Activated CD4-positive, alpha-beta T cell treated with anti-CD3 and anti-CD28 coated beads, Interleukin-2, amount 50 U/mL, for 24 hours (primary cell): ENCODE measurements at regions not wholly inside any gene's neighbourhood (a gene's known extent, or its start where the extent isn't known, plus 50 kb on each side); places are given as distances from the start of the nearest gene placed in this dataset.
"Not testable (repeated sequence)": the region's sequence is repeated elsewhere in the genome, so short reads cannot be mapped to it uniquely, and the experiment has no call there.

ENCODE experiments used
- DNase-seq, 2 donors: peaks; one replicate each; pipeline ENCODE4 v3.0.0-alpha.2; 2020; ENCODE audit warnings: low read depth in 1 of 2, low spot score in 1 of 2

GRCh38 chr15:70602834-70603560 is 160.4 kb downstream of the UACA start:
- DNase-seq = no peak

DNA sequence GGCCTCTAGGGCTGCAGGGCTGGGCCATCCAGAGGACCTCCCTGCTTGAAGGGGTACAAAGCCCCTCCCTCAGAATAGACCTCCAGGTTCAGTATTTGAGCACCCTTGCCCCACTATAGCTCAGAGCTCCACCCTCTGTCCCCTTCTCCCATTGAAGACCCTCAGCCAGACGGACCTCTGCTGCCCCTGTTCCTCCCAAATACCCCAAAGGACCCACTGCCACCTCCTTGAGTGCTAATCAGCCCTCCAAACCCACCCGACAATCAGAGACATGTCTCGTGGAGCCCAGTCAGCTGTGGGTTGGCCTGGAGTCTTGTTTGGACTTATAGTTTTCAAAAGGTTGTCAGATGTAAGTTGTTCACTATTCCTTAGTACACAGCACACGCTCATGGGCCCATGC is 161.1 kb downstream of the UACA start:
- no peak for DNase-seq

- DNase-seq = no peak
These were observed 165.4 kb downstream of the UACA start for GRCh38 chr15:70597945-70598344.

DNA sequence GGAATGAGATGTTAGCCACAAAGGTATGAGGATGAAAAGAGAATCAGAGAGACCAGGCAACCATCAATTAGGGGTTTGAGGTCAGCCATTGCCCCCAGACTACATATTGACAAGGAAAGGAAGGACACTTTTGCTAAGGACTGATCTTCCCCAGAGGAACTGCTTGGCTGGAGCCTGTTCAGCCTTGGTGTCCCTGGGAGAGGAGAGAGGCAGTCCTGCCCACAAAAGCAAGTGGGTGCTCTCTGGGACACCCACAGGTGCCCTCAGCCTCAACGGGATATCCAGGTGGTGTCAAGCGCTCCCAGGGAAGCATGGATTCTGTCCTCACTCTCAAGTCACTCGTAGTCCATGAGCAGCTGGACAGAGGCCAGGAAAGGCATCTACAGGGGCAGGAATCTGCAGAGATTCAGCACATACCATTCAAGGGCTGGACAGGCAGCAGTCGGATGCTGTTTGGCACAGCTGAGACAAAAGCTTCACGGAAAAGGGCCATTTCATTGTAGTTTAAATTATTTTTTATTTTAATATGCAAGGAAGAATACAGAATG is 166.2 kb downstream of the UACA start:
- DNase-seq = no peak

- no peak for DNase-seq
These were observed 166.9 kb downstream of the UACA start for GRCh38 chr15:70596354-70597055.

DNA sequence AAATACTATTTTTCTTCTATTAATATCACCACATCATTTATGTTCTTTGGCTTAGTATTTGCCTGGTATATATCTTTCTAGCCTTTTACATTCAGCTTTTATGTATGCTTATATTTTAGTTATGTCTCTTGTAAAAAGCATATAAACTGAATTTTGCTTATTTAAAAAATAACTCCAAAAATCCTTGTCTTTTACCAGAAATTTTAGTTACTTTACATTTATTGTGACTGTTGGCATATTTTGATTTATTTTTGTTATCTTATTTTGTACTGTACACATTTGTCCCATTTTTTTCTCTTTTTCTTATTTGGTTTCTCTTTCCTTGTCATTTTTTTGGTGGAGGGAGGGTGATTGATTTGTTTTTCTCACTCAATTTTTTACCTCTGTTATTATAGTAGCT is 169.6 kb downstream of the UACA start:
- no peak for DNase-seq

DNA sequence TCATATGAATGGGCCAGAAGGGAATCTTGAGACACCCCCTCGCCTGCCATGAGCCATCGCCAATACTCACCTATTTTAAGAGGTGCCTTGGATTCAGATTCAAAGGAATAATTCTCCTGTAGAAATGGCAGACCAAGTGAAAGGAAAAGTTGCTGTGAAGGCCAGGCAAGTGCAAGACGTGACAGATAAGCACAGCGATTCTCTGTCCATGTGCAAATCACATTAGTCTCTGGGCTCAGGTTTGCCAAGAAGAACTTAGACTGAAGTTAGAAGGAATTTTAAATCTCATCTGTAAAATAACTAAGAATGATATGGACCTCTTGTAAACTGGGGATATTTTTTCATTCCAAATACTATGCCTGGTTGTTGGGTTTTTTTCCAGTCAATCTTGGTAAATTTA is 173.6 kb downstream of the UACA start:
- no peak for DNase-seq

GRCh38 chr15:70589221-70589620 is 174.1 kb downstream of the UACA start:
- DNase-seq = no peak

- DNase-seq = no peak
These were observed 174.7 kb downstream of the UACA start for GRCh38 chr15:70588613-70589012.

DNA sequence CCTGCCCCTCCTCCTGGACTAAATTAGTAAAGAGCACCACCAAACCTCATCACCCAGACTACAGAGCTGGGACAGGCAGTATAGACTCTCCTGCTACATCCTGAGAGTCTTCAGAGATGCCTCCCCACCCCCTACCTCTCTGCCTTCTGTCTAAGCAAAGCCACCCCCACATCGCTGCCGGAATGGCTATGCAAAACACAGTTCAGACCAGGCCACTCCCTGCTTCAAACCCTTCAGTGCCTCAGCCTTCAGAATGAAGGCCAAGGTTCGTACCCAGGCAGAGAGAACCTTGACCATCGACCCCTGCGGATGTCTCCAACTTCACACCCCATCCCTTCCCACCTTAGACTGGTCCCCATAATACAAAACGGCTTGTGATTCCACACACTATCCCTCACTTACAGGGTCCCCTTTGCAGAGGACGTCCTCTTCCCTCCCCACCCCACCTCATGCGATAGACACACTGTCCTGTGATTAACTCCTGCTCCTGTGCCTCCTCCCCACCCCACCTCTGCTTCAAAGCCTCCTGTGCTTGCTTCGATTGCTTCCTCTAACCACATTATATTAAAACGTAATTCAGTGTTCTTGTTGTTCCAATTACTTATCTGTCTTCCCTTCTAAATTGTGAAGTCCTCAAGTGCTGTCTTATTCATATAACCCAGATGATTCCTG is 175.3 kb downstream of the UACA start:
- DNase-seq = no peak

GRCh38 chr15:70587012-70587634 is 176.2 kb downstream of the UACA start:
- DNase-seq = not testable (repeated sequence)

DNA sequence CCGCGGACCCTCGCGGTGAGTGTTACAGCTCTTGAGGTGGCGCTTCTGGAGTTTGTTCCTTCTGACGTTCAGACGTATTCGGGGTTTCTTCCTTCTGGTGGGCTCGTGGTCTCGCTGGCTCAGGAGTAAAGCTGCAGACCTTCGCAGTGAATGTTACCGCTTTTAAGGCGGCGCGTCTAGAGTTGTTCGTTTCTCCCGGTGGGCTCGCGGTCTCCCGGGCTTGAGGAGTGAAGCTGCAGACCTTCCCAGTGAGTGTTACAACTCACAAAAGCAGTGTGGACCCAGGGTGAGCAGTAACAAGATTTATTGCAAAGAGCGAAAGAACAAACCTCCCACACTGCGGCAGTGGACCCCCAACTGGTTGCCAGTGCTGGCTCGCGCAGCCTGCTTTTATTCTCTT is 177.1 kb downstream of the UACA start:
- DNase-seq = no peak

DNA sequence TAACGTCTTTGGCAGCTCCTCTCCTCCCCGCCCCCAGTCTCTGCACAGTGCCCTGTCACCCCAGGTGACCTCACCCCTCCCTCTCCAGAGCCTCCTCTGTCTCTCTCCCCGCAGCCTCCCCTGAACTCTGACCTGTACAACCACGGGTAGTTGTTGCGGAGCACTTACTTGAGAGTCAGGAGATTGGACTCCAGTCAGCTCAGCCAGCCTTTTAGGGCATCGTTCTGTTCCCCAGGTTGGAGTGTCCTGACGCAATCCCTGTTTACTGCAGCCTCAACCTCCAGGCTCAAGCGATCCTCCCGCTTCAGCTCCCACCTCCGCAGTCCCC is 177.7 kb downstream of the UACA start:
- no peak for DNase-seq

DNA sequence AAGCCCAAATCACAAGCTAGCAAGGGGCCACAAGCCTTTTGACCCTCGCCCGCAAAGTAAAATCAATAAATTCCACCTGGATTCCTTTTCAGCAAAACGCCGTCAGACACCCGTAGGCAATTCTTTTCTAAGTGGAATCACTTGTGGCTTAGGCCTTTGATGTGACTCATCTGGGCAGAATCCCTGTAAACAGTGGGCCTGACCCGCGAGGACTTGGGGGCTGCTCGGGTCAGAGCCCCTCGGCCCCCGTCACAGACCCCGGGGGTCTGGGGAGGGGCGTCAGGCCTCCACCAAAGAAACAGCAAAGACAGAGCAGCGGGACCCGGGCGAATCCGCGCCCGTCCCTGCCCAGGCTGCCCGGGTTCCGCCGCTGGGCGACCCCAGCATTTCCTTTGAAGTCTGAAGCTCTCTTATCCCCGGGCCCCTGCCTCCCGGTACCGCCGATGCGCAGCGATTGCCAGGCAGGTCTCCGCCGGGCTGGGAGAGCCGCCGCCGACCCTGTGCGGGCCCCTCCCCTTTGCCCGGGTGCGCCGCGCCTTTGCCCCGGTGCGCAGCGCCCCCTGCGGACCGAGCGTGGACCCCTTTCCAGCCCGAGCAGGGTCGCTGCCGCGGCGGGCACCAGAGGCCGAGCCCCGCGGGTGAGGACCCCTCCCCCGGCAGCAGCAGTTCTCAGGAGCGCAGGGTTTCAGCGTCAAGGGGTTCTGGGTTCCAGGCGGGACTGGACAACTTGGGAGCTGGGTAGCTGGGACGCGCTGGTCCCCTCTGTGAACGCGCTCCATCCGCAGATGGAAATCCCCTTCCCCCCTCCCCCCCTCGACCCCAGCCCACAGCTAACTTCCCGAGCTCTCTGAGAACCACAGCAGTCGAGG is 178.3 kb downstream of the UACA start:
- DNase-seq = peak; percentile 18 to 35

GRCh38 chr15:70584441-70584837 is 178.9 kb downstream of the UACA start:
- no peak for DNase-seq

GRCh38 chr15:70583006-70583405 is 180.4 kb downstream of the UACA start:
- DNase-seq = no peak

GRCh38 chr15:70582143-70582945 is 181.0 kb downstream of the UACA start:
- no peak for DNase-seq

DNA sequence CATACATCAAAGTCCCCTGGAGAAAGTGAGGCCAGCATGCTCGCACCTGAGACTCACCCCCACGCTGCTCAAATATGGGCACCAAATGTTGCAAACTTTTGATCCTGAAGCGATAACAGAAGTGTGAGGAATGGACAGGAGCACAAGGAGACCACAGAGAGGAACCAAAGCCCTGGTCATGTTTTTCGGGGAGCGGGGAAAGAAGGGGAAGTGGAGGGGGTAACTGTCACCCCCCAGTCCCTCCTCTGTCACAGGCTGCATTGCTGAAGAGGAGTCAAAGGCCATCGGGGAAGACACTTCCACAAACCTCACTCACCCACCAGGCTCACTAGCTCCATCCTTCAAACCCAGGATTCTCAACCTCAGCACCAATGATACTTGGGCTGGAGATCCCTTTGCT is 182.4 kb downstream of the UACA start:
- DNase-seq = no peak

DNA sequence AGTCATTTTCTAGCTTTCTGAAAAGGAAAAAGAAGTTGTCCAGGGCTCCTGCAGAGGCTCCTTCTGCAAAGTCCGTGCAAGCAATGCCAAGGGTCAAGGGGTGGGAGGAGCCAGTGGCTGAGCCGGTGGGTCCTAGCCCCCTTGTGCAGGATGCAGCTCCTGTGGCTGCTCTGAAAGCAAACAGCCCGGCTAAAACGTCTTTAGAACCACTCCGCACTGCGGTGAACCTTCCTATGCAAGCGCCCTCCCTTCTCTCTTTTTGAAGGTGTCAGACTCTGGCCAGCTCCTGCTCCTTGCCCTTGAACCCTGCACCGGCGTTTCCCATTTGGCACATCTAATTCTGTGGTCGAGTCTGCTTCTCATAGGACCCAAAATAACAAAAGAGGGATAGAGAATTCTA is 183.1 kb downstream of the UACA start:
- no peak for DNase-seq

- no peak for DNase-seq
These were observed 183.6 kb downstream of the UACA start for GRCh38 chr15:70579766-70580165.
